GM12878 (cell line): ENCODE measurements at regions not wholly inside any gene's neighbourhood (a gene's known extent, or its start where the extent isn't known, plus 50 kb on each side); places are given as distances from the start of the nearest gene placed in this dataset.

ENCODE experiments used
- ATAC-seq: fragments of 200-7000 bp; cut with Tn5 transposase; 3 replicates; pipeline ENCODE4 v1.9.1; 2020; ENCODE audit warnings: mild to moderate bottlenecking, moderate library complexity
- BruUV-seq: library from RNA; stranded (reverse); fragments of 400-500 nt; replicated peaks from 2 replicates; lab custom pipeline; 2021; lab: Mats Ljungman, UMichigan
- CTCF ChIA-PET: fragments of 300-600 bp; sonication (Branson Sonifier 250); formaldehyde crosslinking; extraction: SDS; loops from one replicate; lab custom pipeline; 2021; ENCODE audit warnings: inconsistent platforms; lab: Yijun Ruan, JAX
- POLR2A ChIA-PET: fragments of 350-600 bp; formaldehyde crosslinking; extraction: SDS; loops from one replicate; lab custom pipeline; 2021; ENCODE audit warnings: inconsistent platforms; lab: Charles Lee
- RAD21 ChIA-PET: fragments of 300-600 bp; sonication (Branson Sonifier 250); formaldehyde crosslinking; loops from one replicate; lab custom pipeline; 2023; ENCODE audit warnings: antibody characterized with exemption; ENCODE audit not compliant: unreplicated experiment; lab: Charles Lee
- SMC1A ChIA-PET: fragments of 300-600 bp; sonication (Branson Sonifier 250); formaldehyde crosslinking; loops from one replicate; lab custom pipeline; 2023; ENCODE audit not compliant: unreplicated experiment, uncharacterized antibody; lab: Charles Lee
- DNase-seq: peaks from one replicate; pipeline ENCODE4 v3.0.0-alpha.2; 2011; ENCODE audit warnings: low read depth, low spot score
- FAIRE-seq: peaks from 3 replicates; lab custom pipeline; 2011; peaks lifted over from hg19 to GRCh38; lab: Jason Lieb, UNC
- H2AFZ ChIP-seq: 2 replicates; pipeline ENCODE4 v1.6.0; 2011; ENCODE audit warnings: low read depth, low read length, control low read depth; ENCODE audit not compliant: control insufficient read depth
- H3K27ac ChIP-seq: 2 replicates; pipeline ENCODE4 v1.5.1; 2011; ENCODE audit warnings: control low read depth; ENCODE audit not compliant: control insufficient read depth, insufficient read depth
- H3K27me3 ChIP-seq, 2 experiments: replicated peaks in 1 of 2; 2 replicates each; pipeline versions ENCODE4 v1.6.0 to v1.6.1; 2011; ENCODE audit warnings: low read length in 1 of 2; ENCODE audit not compliant: control insufficient read depth in 2 of 2, insufficient read depth in 2 of 2
- H3K36me3 ChIP-seq, 2 experiments: 2 replicates each; pipeline ENCODE4 v1.5.1; 2011; ENCODE audit warnings: low read length in 1 of 2; ENCODE audit not compliant: control insufficient read depth in 2 of 2, insufficient read depth in 2 of 2
- H3K4me1 ChIP-seq: 2 replicates; pipeline ENCODE4 v1.6.1; 2011; ENCODE audit warnings: mild to moderate bottlenecking, low read length, moderate library complexity, mixed read lengths; ENCODE audit not compliant: control insufficient read depth, insufficient read depth
- H3K4me2 ChIP-seq: 2 replicates; pipeline ENCODE4 v1.6.0; 2011; ENCODE audit warnings: control low read depth; ENCODE audit not compliant: control insufficient read depth, insufficient read depth
- H3K4me3 ChIP-seq: fragments of 200-600 bp; sonication (generic); 2 replicates; pipeline ENCODE4 v1.5.1; 2016
- H3K79me2 ChIP-seq: 2 replicates; pipeline ENCODE4 v1.6.0; 2011; ENCODE audit warnings: low read length; ENCODE audit not compliant: control insufficient read depth, insufficient read depth
- H3K9ac ChIP-seq: 2 replicates; pipeline ENCODE4 v1.8.0; 2011; ENCODE audit warnings: low read length, control low read depth, mixed read lengths; ENCODE audit not compliant: control insufficient read depth, insufficient read depth
- H3K9me3 ChIP-seq: replicated peaks from 3 replicates; pipeline ENCODE4 v1.5.1; 2011; ENCODE audit warnings: mild to moderate bottlenecking, low read length; ENCODE audit not compliant: control insufficient read depth, insufficient read depth
- H4K20me1 ChIP-seq: 2 replicates; pipeline ENCODE4 v1.6.0; 2011; ENCODE audit not compliant: control insufficient read depth, insufficient read depth
- BHLHE40 ChIP-seq, 2 experiments: fragments of 450-650 bp in 1 of 2; IDR thresholded peaks; 2 replicates each; pipeline ENCODE4 v1.6.1; 2011 to 2017; ENCODE audit warnings: low read depth in 2 of 2, borderline replicate concordance in 1 of 2, improper control_type of control experiment in 1 of 2, low read length in 1 of 2, mild to moderate bottlenecking in 1 of 2
- CBX3 ChIP-seq: fragments of 200-600 bp; sonication (generic); IDR thresholded peaks from 2 replicates; pipeline ENCODE4 v1.6.1; 2016; ENCODE audit warnings: low read depth, borderline replicate concordance
- FOXK2 ChIP-seq: fragments of 450-650 bp; IDR thresholded peaks from 2 replicates; pipeline ENCODE4 v1.6.1; 2017; ENCODE audit warnings: mild to moderate bottlenecking, moderate library complexity
- GATAD2B ChIP-seq: fragments of 450-650 bp; conservative IDR thresholded peaks from 2 replicates; pipeline ENCODE4 v1.6.1; 2017; ENCODE audit warnings: low read depth, mild to moderate bottlenecking, moderate library complexity
- HDAC2 ChIP-seq: fragments of 200-600 bp; sonication (generic); IDR thresholded peaks from 2 replicates; pipeline ENCODE4 v1.6.1; 2017
- IRF3 ChIP-seq: fragments of 450-650 bp; IDR thresholded peaks from 2 replicates; pipeline ENCODE4 v1.6.1; 2014; ENCODE audit warnings: mild to moderate bottlenecking
- MEF2A ChIP-seq: IDR thresholded peaks from 2 replicates; pipeline ENCODE4 v1.6.1; 2011; ENCODE audit warnings: low read depth, mild to moderate bottlenecking, low read length, moderate library complexity; ENCODE audit not compliant: insufficient read depth
- MEF2B ChIP-seq: fragments of 450-650 bp; IDR thresholded peaks from 2 replicates; pipeline ENCODE4 v1.6.1; 2018; ENCODE audit warnings: mild to moderate bottlenecking, moderate library complexity; ENCODE audit not compliant: partially characterized antibody, poor library complexity, severe bottlenecking
- PRDM15 ChIP-seq: fragments of 450-650 bp; formaldehyde crosslinking; IDR thresholded peaks from 2 replicates; pipeline ENCODE4 v1.4.0; 2020; ENCODE audit warnings: mild to moderate bottlenecking, moderate library complexity
- STAT1 ChIP-seq: fragments of 450-650 bp; conservative IDR thresholded peaks from 2 replicates; pipeline ENCODE4 v1.6.1; 2014; ENCODE audit warnings: antibody characterized with exemption, mild to moderate bottlenecking
- TAF1 ChIP-seq: IDR thresholded peaks from 2 replicates; pipeline ENCODE4 v1.6.1; 2011; ENCODE audit warnings: mild to moderate bottlenecking, low read depth, low read length, borderline replicate concordance
- TCF7 ChIP-seq: IDR thresholded peaks from 2 replicates; pipeline ENCODE4 v1.6.1; 2014; ENCODE audit warnings: antibody characterized with exemption, borderline replicate concordance
- WRNIP1 ChIP-seq: IDR thresholded peaks from 2 replicates; pipeline ENCODE4 v1.6.1; 2011; ENCODE audit warnings: low read depth, low read length, improper control_type of control experiment, borderline replicate concordance
- ZBED1 ChIP-seq: IDR thresholded peaks from 2 replicates; pipeline ENCODE4 v1.6.1; 2016; ENCODE audit warnings: borderline replicate concordance
- WGBS: methylation state at CpG from one replicate; pipeline ENCODE4 v1.1.6; 2016; ENCODE audit warnings: low lambda C conversion rate; ENCODE audit not compliant: insufficient replicate concordance, insufficient coverage; ENCODE audit errors: missing lambda C conversion rate; 5-methylcytosine and 5-hydroxymethylcytosine counted together
- in situ Hi-C: fragments of 300-500 bp; cut with MboI; formaldehyde crosslinking; loops from 9 replicates; pipeline ENCODE4 v1.14.3; 2018; ENCODE audit warnings: mixed read lengths
- intact Hi-C: fragments of 100-400 bp; cut with micrococcal nuclease; formaldehyde crosslinking; loops from one replicate; pipeline ENCODE4 v1.14.2; 2022; ENCODE audit not compliant: unreplicated experiment
- TF ChIP-seq, protein P1 (sequence below): fragments of 450-650 bp; formaldehyde crosslinking; IDR thresholded peaks from 2 replicates; pipeline ENCODE4 v1.5.0; 2022; ENCODE audit warnings: mild to moderate bottlenecking, missing genetic modification characterization

DNA sequence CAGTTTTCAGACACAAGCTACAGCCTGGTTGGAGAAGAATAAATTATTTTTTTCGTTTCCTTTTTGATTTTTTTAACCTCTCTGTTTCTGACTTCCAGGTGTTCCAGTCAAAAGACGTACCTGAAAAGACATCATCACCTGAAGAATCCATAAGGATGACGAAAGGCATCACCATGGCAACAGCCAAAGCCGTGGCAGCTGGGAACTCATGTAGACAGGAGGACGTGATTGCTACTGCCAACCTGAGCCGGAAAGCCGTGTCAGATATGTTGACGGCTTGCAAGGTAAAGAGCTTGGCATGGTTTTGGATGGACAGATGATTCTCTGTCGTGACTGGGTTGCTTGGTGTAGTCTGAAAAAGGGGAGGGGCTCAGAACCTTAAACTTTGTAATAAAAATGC lies 237.0 kb upstream of the TPM1 start (continued):
- TF ChIP-seq BHLHE40 (IDR thresholded peaks at IDR 0.05; ENCODE audit: borderline replicate concordance in 1 of 2, low read depth in 2 of 2, low read length in 1 of 2) = no peak
- TF ChIP-seq GATAD2B = no peak
- TF ChIP-seq MEF2B = no peak
- no peak for TF ChIP-seq ZBED1
- TF ChIP-seq CBX3 = no peak
- TF ChIP-seq MEF2A = no peak
- no peak for TF ChIP-seq HDAC2
- TF ChIP-seq STAT1 = no peak

DNA sequence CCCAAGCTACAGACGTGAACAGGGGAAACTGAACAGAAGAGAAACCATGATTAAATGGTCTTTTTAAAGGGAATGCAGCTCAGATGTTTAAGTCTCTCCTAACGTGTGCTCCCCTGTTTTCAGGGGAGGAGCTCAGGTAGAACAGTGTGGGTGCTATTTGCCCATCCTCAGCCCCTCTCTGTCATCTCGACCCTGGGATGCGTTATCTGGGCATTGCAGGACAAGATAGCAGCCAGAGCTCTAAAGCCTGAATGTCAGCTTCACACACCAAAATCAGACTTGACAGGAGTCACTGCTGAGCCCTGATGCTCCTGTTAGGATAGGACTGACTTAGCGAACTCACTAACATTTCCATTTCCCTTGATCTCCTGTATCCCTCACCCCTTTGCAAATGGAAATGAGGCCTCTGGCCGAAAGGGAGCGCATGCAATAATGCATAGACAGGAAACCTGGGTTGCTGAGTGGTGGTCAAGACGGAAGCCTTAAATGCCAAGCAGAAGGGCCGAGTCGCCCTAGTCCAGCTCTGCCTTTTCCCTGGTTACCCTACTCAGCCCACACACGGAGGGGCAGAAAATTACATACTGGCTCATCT lies 234.9 kb upstream of the TPM1 start:
- H4K20me1 ChIP-seq = no peaks in the 10 kb centered on the region
- H3K4me3 ChIP-seq = no peak overlapping the region
- WGBS = 28% methylated on average over 11 of the region's 11 CpGs
- ChIA-PET RAD21 (no interaction called here), POLR2A (no interaction called here), SMC1A (no interaction called here), CTCF (interaction anchor here (1.3 kb wide), 1 partner anchor 24 kb away, joined by 3 read pairs; no protein-coding TSS in a partner anchor)
- no peak overlapping the region for H3K9ac ChIP-seq
- ATAC-seq (no peak), FAIRE-seq (no peak), DNase-seq (no peak)
- no peaks in the 10 kb centered on the region for H3K79me2 ChIP-seq
- in situ Hi-C loops (no loop called here), intact Hi-C loops (no loop called here)
- no peak overlapping the region for H3K27ac ChIP-seq
- no peaks in the 10 kb centered on the region for H3K36me3 ChIP-seq
- no peaks in the 10 kb centered on the region; a peak in 1 of 4 replicates for H3K27me3 ChIP-seq
- no peak overlapping the region for H3K4me2 ChIP-seq
- H3K4me1 ChIP-seq = no peaks in the 10 kb centered on the region
- no peaks in the 10 kb centered on the region for H3K9me3 ChIP-seq
- BruUV-seq = no TSS peak
- H2AFZ ChIP-seq = no peak overlapping the region
- TF ChIP-seq WRNIP1 (no peak), PRDM15 (CRISPR knock-in tag) (no peak), TAF1 (no peak), FOXK2 (no peak), IRF3 (no peak), TCF7 (no peak)
- TF ChIP-seq, protein P1, sequence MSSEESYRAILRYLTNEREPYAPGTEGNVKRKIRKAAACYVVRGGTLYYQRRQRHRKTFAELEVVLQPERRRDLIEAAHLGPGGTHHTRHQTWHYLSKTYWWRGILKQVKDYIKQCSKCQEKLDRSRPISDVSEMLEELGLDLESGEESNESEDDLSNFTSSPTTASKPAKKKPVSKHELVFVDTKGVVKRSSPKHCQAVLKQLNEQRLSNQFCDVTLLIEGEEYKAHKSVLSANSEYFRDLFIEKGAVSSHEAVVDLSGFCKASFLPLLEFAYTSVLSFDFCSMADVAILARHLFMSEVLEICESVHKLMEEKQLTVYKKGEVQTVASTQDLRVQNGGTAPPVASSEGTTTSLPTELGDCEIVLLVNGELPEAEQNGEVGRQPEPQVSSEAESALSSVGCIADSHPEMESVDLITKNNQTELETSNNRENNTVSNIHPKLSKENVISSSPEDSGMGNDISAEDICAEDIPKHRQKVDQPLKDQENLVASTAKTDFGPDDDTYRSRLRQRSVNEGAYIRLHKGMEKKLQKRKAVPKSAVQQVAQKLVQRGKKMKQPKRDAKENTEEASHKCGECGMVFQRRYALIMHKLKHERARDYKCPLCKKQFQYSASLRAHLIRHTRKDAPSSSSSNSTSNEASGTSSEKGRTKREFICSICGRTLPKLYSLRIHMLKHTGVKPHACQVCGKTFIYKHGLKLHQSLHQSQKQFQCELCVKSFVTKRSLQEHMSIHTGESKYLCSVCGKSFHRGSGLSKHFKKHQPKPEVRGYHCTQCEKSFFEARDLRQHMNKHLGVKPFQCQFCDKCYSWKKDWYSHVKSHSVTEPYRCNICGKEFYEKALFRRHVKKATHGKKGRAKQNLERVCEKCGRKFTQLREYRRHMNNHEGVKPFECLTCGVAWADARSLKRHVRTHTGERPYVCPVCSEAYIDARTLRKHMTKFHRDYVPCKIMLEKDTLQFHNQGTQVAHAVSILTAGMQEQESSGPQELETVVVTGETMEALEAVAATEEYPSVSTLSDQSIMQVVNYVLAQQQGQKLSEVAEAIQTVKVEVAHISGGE (CRISPR knock-in tag) = no peak
